Ishikawa (cell line): ENCODE measurements at regions not wholly inside any gene's neighbourhood (a gene's known extent, or its start where the extent isn't known, plus 50 kb on each side); places are given as distances from the start of the nearest gene placed in this dataset.

Experiments
- CEBPB ChIP-seq: IDR thresholded peaks from 2 replicates; pipeline ENCODE4 v1.6.1; 2012
- CREB1 ChIP-seq: IDR thresholded peaks from 2 replicates; pipeline ENCODE4 v1.6.1; 2012; ENCODE audit warnings: low read depth
- EGR1 ChIP-seq: IDR thresholded peaks from 2 replicates; pipeline ENCODE4 v1.6.1; 2012
- EP300 ChIP-seq: IDR thresholded peaks from 2 replicates; pipeline ENCODE4 v1.6.1; 2012; ENCODE audit warnings: borderline replicate concordance
- FOXM1 ChIP-seq: IDR thresholded peaks from 2 replicates; pipeline ENCODE4 v1.6.1; 2012; ENCODE audit warnings: low read depth, borderline replicate concordance
- MAX ChIP-seq: IDR thresholded peaks from 2 replicates; pipeline ENCODE4 v1.6.1; 2012
- NFIC ChIP-seq: IDR thresholded peaks from 2 replicates; pipeline ENCODE4 v1.6.1; 2012
- RAD21 ChIP-seq: IDR thresholded peaks from 2 replicates; pipeline ENCODE4 v1.6.1; 2012; ENCODE audit warnings: low read depth
- REST ChIP-seq: IDR thresholded peaks from 2 replicates; pipeline ENCODE4 v1.6.1; 2012; ENCODE audit warnings: low read depth, mild to moderate bottlenecking
- TAF1 ChIP-seq: IDR thresholded peaks from 2 replicates; pipeline ENCODE4 v1.6.1; 2012; ENCODE audit warnings: low read depth, mild to moderate bottlenecking
- TCF12 ChIP-seq: IDR thresholded peaks from 2 replicates; pipeline ENCODE4 v1.6.1; 2012; ENCODE audit warnings: low read depth
- TEAD4 ChIP-seq: IDR thresholded peaks from 2 replicates; pipeline ENCODE4 v1.6.1; 2012
- USF1 ChIP-seq: IDR thresholded peaks from 2 replicates; pipeline ENCODE4 v1.6.1; 2012
- YY1 ChIP-seq: IDR thresholded peaks from 2 replicates; pipeline ENCODE4 v1.6.1; 2012; ENCODE audit warnings: low read depth
- ZBTB7A ChIP-seq: IDR thresholded peaks from 2 replicates; pipeline ENCODE4 v1.6.1; 2012; ENCODE audit warnings: low read depth

- no peak for TF ChIP-seq MAX
- TF ChIP-seq USF1: no peak
- TF ChIP-seq RAD21: no peak
- no peak for TF ChIP-seq TAF1
- no peak for TF ChIP-seq TCF12
- TF ChIP-seq CEBPB: no peak
- no peak for TF ChIP-seq EGR1
- no peak for TF ChIP-seq NFIC
- TF ChIP-seq REST: no peak
- no peak for TF ChIP-seq EP300
- TF ChIP-seq FOXM1: no peak
- no peak for TF ChIP-seq TEAD4
- no peak for TF ChIP-seq ZBTB7A
- TF ChIP-seq YY1: no peak
- TF ChIP-seq CREB1: no peak
Measured at GRCh38 chr4:79764120-79764519, 308.9 kb downstream of the ANTXR2 start.

- TF ChIP-seq NFIC: no peak
- TF ChIP-seq TAF1: no peak
- no peak for TF ChIP-seq ZBTB7A
- no peak for TF ChIP-seq CEBPB
- no peak for TF ChIP-seq FOXM1
Measured at GRCh38 chr4:79763486-79764075, 309.4 kb downstream of the ANTXR2 start.

- TF ChIP-seq RAD21 (no peak), MAX (no peak), TCF12 (no peak), TAF1 (no peak), TEAD4 (no peak), FOXM1 (no peak), ZBTB7A (no peak), CREB1 (no peak), NFIC (no peak), YY1 (no peak), EP300 (no peak), CEBPB (no peak), REST (no peak), USF1 (no peak)
Measured at GRCh38 chr4:79759793-79760192, 313.2 kb downstream of the ANTXR2 start.

GRCh38 chr4:79757600-79757999, 315.4 kb downstream of the ANTXR2 start:
- no peak for TF ChIP-seq FOXM1
- TF ChIP-seq TAF1: no peak
- no peak for TF ChIP-seq CEBPB
- no peak for TF ChIP-seq ZBTB7A
- TF ChIP-seq CREB1: no peak
- TF ChIP-seq TEAD4: no peak
- TF ChIP-seq EGR1: no peak
- TF ChIP-seq RAD21: no peak
- TF ChIP-seq EP300: no peak
- TF ChIP-seq MAX: no peak
- TF ChIP-seq REST: no peak
- TF ChIP-seq YY1: no peak
- TF ChIP-seq NFIC: no peak
- TF ChIP-seq USF1: no peak
- TF ChIP-seq TCF12: no peak
